SK-N-SH (cell line): ENCODE measurements at regions not wholly inside any gene's neighbourhood (a gene's known extent, or its start where the extent isn't known, plus 50 kb on each side); places are given as distances from the start of the nearest gene placed in this dataset.

Experiments used
- CTCF ChIA-PET: fragments of 300-600, 350-600 bp; formaldehyde crosslinking; extraction: SDS; loops from one replicate; lab custom pipeline; 2021; lab: Yijun Ruan, JAX
- POLR2A ChIA-PET: fragments of 350-600 bp; sonication (Branson Sonifier 250); formaldehyde crosslinking; extraction: SDS; loops from one replicate; lab custom pipeline; 2020; ENCODE audit warnings: antibody characterized with exemption, inconsistent platforms; lab: Yijun Ruan, JAX
- DNase-seq: peaks from one replicate; pipeline ENCODE4 v3.0.0; 2012
- H2AFZ ChIP-seq: fragments of 200-600 bp; sonication (generic); 2 replicates; pipeline ENCODE4 v1.8.1; 2016; ENCODE audit warnings: antibody characterized with exemption, mild to moderate bottlenecking, low read depth
- H3F3A ChIP-seq: fragments of 200-600 bp; sonication (generic); replicated peaks from 2 replicates; pipeline ENCODE3; 2016; ENCODE audit warnings: antibody characterized with exemption, mild to moderate bottlenecking; ENCODE audit not compliant: insufficient read depth
- H3K27ac ChIP-seq, 2 experiments: fragments of 200-500 bp in 1 of 2; fragments of 200-600 bp in 1 of 2; sonication (Bioruptor generic) in 1 of 2; sonication (generic), shearing (Covaris generic) in 1 of 2; 2 replicates each; pipeline versions ENCODE4 v1.5.1 to v1.6.1; 2014 to 2016; ENCODE audit warnings: low read depth in 2 of 2, inconsistent platforms in 1 of 2, low read length in 1 of 2, mild to moderate bottlenecking in 1 of 2, mixed read lengths in 1 of 2
- H3K27me3 ChIP-seq: fragments of 200-600 bp; sonication (generic), shearing (Covaris generic); 2 replicates; pipeline ENCODE4 v1.6.1; 2016; ENCODE audit warnings: mixed run types; ENCODE audit not compliant: insufficient read depth
- H3K36me3 ChIP-seq, 2 experiments: fragments of 200-500 bp in 1 of 2; fragments of 200-600 bp in 1 of 2; sonication (Bioruptor generic) in 1 of 2; sonication (generic) in 1 of 2; replicated peaks in 1 of 2; 2 replicates each; pipeline versions ENCODE3 to v1.5.1; 2014 to 2016; ENCODE audit warnings: low read length in 1 of 2, mild to moderate bottlenecking in 1 of 2; ENCODE audit not compliant: insufficient read depth in 2 of 2, control insufficient read depth in 1 of 2
- H3K4me1 ChIP-seq, 2 experiments: fragments of 200-500 bp in 1 of 2; fragments of 200-600 bp in 1 of 2; sonication (Bioruptor generic) in 1 of 2; sonication (generic), shearing (Covaris generic) in 1 of 2; 2 replicates each; pipeline versions ENCODE4 v1.5.1 to v1.6.1; 2014 to 2016; ENCODE audit warnings: low read depth in 1 of 2, low read length in 1 of 2, mixed run types in 1 of 2; ENCODE audit not compliant: insufficient read depth in 2 of 2, control insufficient read depth in 1 of 2
- H3K4me2 ChIP-seq: fragments of 200-600 bp; sonication (generic), shearing (Covaris generic); 2 replicates; pipeline ENCODE4 v1.6.1; 2017; ENCODE audit warnings: mixed run types
- H3K4me3 ChIP-seq, 2 experiments: fragments of 200-500 bp in 1 of 2; fragments of 200-600 bp in 1 of 2; sonication (Bioruptor generic) in 1 of 2; sonication (generic), shearing (Covaris generic) in 1 of 2; 2 replicates each; pipeline versions ENCODE4 v1.5.1 to v1.8.1; 2014 to 2016; ENCODE audit warnings: low read depth in 2 of 2, inconsistent platforms in 1 of 2, low read length in 1 of 2, mild to moderate bottlenecking in 1 of 2, mixed read lengths in 1 of 2, moderate library complexity in 1 of 2
- H3K79me2 ChIP-seq: fragments of 200-600 bp; sonication (generic); 2 replicates; pipeline ENCODE4 v1.8.1; 2017; ENCODE audit warnings: mild to moderate bottlenecking; ENCODE audit not compliant: insufficient read depth
- H3K9ac ChIP-seq: fragments of 200-600 bp; sonication (generic); 2 replicates; pipeline ENCODE4 v1.6.1; 2017; ENCODE audit warnings: mixed run types
- H3K9me2 ChIP-seq: fragments of 200-600 bp; sonication (generic); 2 replicates; pipeline ENCODE4 v1.6.1; 2017; ENCODE audit warnings: mixed run types
- H3K9me3 ChIP-seq: fragments of 200-600 bp; sonication (generic); 2 replicates; pipeline ENCODE4 v1.6.1; 2017; ENCODE audit warnings: mixed run types, mild to moderate bottlenecking, moderate library complexity
- H4K20me1 ChIP-seq: fragments of 200-600 bp; sonication (generic); 2 replicates; pipeline ENCODE4 v1.6.1; 2017; ENCODE audit warnings: mild to moderate bottlenecking, mixed run types; ENCODE audit not compliant: insufficient read depth
- ELF1 ChIP-seq: IDR thresholded peaks from 2 replicates; pipeline ENCODE4 v1.4.0; 2012
- EP300 ChIP-seq, 2 experiments: IDR thresholded peaks; 2 replicates each; pipeline versions ENCODE4 v1.4.0 to v1.6.1; 2012; ENCODE audit warnings: borderline replicate concordance in 1 of 2, low read depth in 1 of 2, low read length in 1 of 2
- EZH2phosphoT487 ChIP-seq: fragments of 200-600 bp; sonication (generic); IDR thresholded peaks from 2 replicates; pipeline ENCODE4 v1.6.1; 2017; ENCODE audit warnings: low read depth, mixed run types, mild to moderate bottlenecking, antibody characterized with exemption, moderate library complexity, borderline replicate concordance
- FOSL2 ChIP-seq: IDR thresholded peaks from 2 replicates; pipeline ENCODE4 v1.4.0; 2012; ENCODE audit warnings: low read depth, mild to moderate bottlenecking, moderate library complexity, borderline replicate concordance
- IRF3 ChIP-seq: fragments of 150-350 bp; IDR thresholded peaks from 2 replicates; pipeline ENCODE4 v1.6.1; 2016; ENCODE audit warnings: mild to moderate bottlenecking, low read depth, low read length
- MAX ChIP-seq: IDR thresholded peaks from 2 replicates; pipeline ENCODE4 v1.4.0; 2012; ENCODE audit warnings: low read depth
- MEF2A ChIP-seq: IDR thresholded peaks from 2 replicates; pipeline ENCODE4 v1.4.0; 2012; ENCODE audit warnings: low read depth, borderline replicate concordance
- MXI1 ChIP-seq: IDR thresholded peaks from 2 replicates; pipeline ENCODE4 v1.6.1; 2012; ENCODE audit warnings: mild to moderate bottlenecking, low read depth, low read length, improper control_type of control experiment
- RAD21 ChIP-seq: IDR thresholded peaks from 2 replicates; pipeline ENCODE4 v1.6.1; 2012; ENCODE audit warnings: mild to moderate bottlenecking, low read length
- REST ChIP-seq: IDR thresholded peaks from 2 replicates; pipeline ENCODE4 v1.6.1; 2012; ENCODE audit warnings: mild to moderate bottlenecking, low read depth, low read length, moderate library complexity
- SIN3A ChIP-seq: IDR thresholded peaks from 2 replicates; pipeline ENCODE4 v1.6.1; 2012; ENCODE audit warnings: low read depth, mild to moderate bottlenecking, low read length, moderate library complexity, borderline replicate concordance
- SMC3 ChIP-seq: IDR thresholded peaks from 2 replicates; pipeline ENCODE4 v1.6.1; 2012; ENCODE audit warnings: low read depth, low read length, improper control_type of control experiment
- TEAD4 ChIP-seq: IDR thresholded peaks from 2 replicates; pipeline ENCODE4 v1.4.0; 2012; ENCODE audit warnings: mild to moderate bottlenecking, borderline replicate concordance; ENCODE audit not compliant: insufficient read depth
- YY1 ChIP-seq: IDR thresholded peaks from 2 replicates; pipeline ENCODE4 v1.4.0; 2012; ENCODE audit warnings: low read depth, mild to moderate bottlenecking
- WGBS: methylation state at CpG from one replicate; pipeline ENCODE4 v1.1.6; 2017; ENCODE audit warnings: low lambda C conversion rate; 5-methylcytosine and 5-hydroxymethylcytosine counted together
- TF ChIP-seq, protein P1 (sequence below): IDR thresholded peaks from 2 replicates; pipeline ENCODE4; 2012

- ChIA-PET POLR2A (no interaction called here), CTCF (no interaction called here)
- Histone ChIP-seq H3K27me3 (no peaks in the 10 kb centered on the region), H3K79me2 (no peaks in the 10 kb centered on the region), H3K9me3 (no peaks in the 10 kb centered on the region), H3K4me2 (no peak overlapping the region), H3K36me3 (no peaks in the 10 kb centered on the region), H3K4me3 (no peak overlapping the region), H3K27ac (no peak overlapping the region), H3F3A (no peaks in the 10 kb centered on the region), H2AFZ (no peak overlapping the region), H3K9me2 (no peaks in the 10 kb centered on the region), H3K9ac (no peak overlapping the region), H3K4me1 (no peaks in the 10 kb centered on the region; a peak in 1 of 4 replicates), H4K20me1 (no peaks in the 10 kb centered on the region)
- DNase-seq = no peak
- 70% methylated on average over 3 of the region's 3 CpGs for WGBS
- TF ChIP-seq MAX = no peak
- TF ChIP-seq ELF1 = no peak
- no peak for TF ChIP-seq TEAD4
- TF ChIP-seq MXI1 = no peak
- no peak for TF ChIP-seq MEF2A
- TF ChIP-seq REST = no peak
- TF ChIP-seq IRF3 = no peak
- TF ChIP-seq SIN3A = no peak
- TF ChIP-seq EZH2phosphoT487 = no peak
- TF ChIP-seq, protein P1, sequence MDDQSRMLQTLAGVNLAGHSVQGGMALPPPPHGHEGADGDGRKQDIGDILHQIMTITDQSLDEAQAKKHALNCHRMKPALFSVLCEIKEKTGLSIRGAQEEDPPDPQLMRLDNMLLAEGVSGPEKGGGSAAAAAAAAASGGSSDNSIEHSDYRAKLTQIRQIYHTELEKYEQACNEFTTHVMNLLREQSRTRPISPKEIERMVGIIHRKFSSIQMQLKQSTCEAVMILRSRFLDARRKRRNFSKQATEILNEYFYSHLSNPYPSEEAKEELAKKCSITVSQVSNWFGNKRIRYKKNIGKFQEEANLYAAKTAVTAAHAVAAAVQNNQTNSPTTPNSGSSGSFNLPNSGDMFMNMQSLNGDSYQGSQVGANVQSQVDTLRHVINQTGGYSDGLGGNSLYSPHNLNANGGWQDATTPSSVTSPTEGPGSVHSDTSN = no peak
- TF ChIP-seq YY1 = no peak
- TF ChIP-seq FOSL2 = no peak
- no peak for TF ChIP-seq EP300 (IDR thresholded peaks at IDR 0.05; ENCODE audit: borderline replicate concordance in 1 of 2, low read depth in 1 of 2, low read length in 1 of 2)
- TF ChIP-seq SMC3 = no peak
- TF ChIP-seq RAD21 = no peak
Measured at GRCh38 chr13:90632184-90632583, 715.3 kb upstream of the MIR17HG start.
